GM18519 (cell line): ENCODE measurements at regions not wholly inside any gene's neighbourhood (a gene's known extent, or its start where the extent isn't known, plus 50 kb on each side); places are given as distances from the start of the nearest gene placed in this dataset.

Experiments
- ATAC-seq: cut with Tn5 transposase; IDR thresholded peaks from one replicate; pipeline ENCODE4 v1.9.1; 2021; ENCODE audit warnings: mild to moderate bottlenecking, moderate library complexity; ENCODE audit not compliant: unreplicated experiment, low FRiP score

DNA sequence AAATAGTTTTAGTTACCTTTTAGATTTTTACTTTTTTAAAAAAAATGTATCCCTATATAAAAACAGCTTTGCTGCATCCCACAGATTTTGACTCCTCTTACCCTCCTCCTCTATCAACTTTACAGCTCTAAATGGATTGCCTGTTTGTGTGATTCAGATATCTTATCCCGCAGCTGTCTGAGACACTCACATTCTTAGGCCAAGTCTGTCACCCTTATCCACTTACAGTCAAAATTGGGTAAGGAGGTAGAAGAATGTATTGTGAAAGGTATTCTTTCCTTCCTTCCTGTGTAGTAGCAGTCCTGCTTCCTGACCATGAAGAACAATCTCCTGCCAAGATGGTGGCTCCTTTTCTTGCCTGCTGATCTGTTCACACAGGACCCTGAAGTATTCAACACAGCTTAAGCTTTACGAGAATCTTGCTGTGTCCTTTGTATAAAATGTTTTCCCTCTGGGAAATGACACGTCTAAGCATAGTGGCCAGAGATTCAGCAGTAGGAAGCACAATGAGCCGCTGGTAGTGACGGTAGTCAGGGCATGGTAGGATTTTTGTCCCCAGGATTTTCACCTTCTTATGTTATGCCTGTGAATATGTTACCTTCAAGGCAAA is 67.7 kb upstream of the ST8SIA4 start:
- ATAC-seq: no peak

DNA sequence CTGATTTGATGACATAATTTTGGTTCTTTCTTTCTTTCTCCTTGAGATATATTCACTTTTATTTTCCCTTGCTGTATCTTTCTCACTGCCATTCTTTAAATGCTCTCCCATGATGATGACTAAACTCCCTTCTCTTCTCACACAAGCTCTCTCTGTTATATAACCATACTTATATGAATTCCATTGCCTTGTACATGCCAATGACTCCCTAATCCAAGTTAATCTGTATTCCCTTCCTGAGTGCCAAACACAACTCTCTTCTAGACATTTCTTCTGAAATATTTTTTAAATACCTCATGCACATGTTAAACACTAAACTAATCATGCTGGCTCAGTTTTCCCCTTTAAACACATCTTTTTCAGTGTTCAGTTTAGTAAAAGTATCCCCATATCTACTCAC is 62.2 kb upstream of the ST8SIA4 start:
- no peak for ATAC-seq
